Osteocyte (in vitro differentiated cells): ENCODE measurements at regions not wholly inside any gene's neighbourhood (a gene's known extent, or its start where the extent isn't known, plus 50 kb on each side); places are given as distances from the start of the nearest gene placed in this dataset.
"Not testable (repeated sequence)": the region's sequence is repeated elsewhere in the genome, so short reads cannot be mapped to it uniquely, and the experiment has no call there.

Source experiments
- DNase-seq: peaks from one replicate; pipeline ENCODE4 v3.0.0; 2021; ENCODE audit warnings: mixed read lengths; ENCODE audit not compliant: unreplicated experiment; ENCODE audit errors: extremely low spot score
- H3K27ac Mint-ChIP-seq: one replicate; pipeline ENCODE4 v1.8.0; 2021; ENCODE audit warnings: mild to moderate bottlenecking, mixed read lengths; ENCODE audit not compliant: unreplicated experiment
- H3K27me3 Mint-ChIP-seq: one replicate; pipeline ENCODE4 v1.8.0; 2021; ENCODE audit warnings: mixed read lengths; ENCODE audit not compliant: unreplicated experiment
- H3K36me3 Mint-ChIP-seq: one replicate; pipeline ENCODE4 v1.8.0; 2021; ENCODE audit warnings: mixed read lengths; ENCODE audit not compliant: unreplicated experiment
- H3K4me1 Mint-ChIP-seq: one replicate; pipeline ENCODE4 v1.8.0; 2021; ENCODE audit warnings: mixed read lengths; ENCODE audit not compliant: unreplicated experiment
- H3K4me3 Mint-ChIP-seq: one replicate; pipeline ENCODE4 v1.8.0; 2021; ENCODE audit warnings: mild to moderate bottlenecking, moderate library complexity, mixed read lengths; ENCODE audit not compliant: unreplicated experiment
- H3K9me3 Mint-ChIP-seq: one replicate; pipeline ENCODE4 v1.8.0; 2021; ENCODE audit warnings: mixed read lengths; ENCODE audit not compliant: unreplicated experiment
- TF ChIP-seq, protein P1 (sequence below): fragments of 200-600 bp; sonication (generic); IDR thresholded peaks from 2 replicates; pipeline ENCODE4 v1.5.0; 2021; ENCODE audit warnings: antibody characterized with exemption, mild to moderate bottlenecking, moderate library complexity

- H3K27me3 Mint-ChIP-seq, result no peaks in the 10 kb centered on the region
- no peak for DNase-seq
- H3K4me3 Mint-ChIP-seq, result no peak overlapping the region
Observed at GRCh38 chr2:14492920-14493503, 139.5 kb upstream of the LRATD1 start.

DNA sequence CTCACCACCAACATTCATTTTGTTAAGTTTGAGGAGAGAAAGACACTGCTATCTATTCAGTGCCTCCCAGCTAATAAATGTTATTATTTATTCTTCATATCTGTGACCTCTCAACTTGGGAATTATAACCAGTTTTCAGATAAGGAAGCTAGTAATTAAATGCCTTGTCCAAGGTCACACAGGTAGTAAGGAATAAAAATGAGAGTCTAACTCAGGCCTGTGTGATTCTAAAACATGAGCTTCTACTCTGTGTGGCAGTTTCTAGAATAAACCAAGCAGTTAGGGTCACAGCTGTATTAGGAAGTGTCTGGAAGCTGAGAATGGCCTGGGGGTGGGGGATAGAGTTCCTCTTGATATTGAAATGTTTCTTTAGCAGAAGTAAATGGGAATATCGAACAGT, 137.8 kb upstream of the LRATD1 start:
- H3K9me3 Mint-ChIP-seq, result peaks cover 17% of the 10 kb centered on the region
- no peak for DNase-seq
- no peak overlapping the region for H3K4me3 Mint-ChIP-seq
- no peaks in the 10 kb centered on the region for H3K27me3 Mint-ChIP-seq
- no peaks in the 10 kb centered on the region for H3K36me3 Mint-ChIP-seq
- H3K4me1 Mint-ChIP-seq, result no peaks in the 10 kb centered on the region
- H3K27ac Mint-ChIP-seq, result no peak overlapping the region
- TF ChIP-seq, protein P1, sequence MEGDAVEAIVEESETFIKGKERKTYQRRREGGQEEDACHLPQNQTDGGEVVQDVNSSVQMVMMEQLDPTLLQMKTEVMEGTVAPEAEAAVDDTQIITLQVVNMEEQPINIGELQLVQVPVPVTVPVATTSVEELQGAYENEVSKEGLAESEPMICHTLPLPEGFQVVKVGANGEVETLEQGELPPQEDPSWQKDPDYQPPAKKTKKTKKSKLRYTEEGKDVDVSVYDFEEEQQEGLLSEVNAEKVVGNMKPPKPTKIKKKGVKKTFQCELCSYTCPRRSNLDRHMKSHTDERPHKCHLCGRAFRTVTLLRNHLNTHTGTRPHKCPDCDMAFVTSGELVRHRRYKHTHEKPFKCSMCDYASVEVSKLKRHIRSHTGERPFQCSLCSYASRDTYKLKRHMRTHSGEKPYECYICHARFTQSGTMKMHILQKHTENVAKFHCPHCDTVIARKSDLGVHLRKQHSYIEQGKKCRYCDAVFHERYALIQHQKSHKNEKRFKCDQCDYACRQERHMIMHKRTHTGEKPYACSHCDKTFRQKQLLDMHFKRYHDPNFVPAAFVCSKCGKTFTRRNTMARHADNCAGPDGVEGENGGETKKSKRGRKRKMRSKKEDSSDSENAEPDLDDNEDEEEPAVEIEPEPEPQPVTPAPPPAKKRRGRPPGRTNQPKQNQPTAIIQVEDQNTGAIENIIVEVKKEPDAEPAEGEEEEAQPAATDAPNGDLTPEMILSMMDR, result no peak

More at GRCh38 chr2:14492920-14493503, 139.5 kb upstream of the LRATD1 start:
- Mint-ChIP-seq H3K36me3 (no peaks in the 10 kb centered on the region), H3K27ac (no peak overlapping the region), H3K4me1 (no peaks in the 10 kb centered on the region), H3K9me3 (peaks cover 16% of the 10 kb centered on the region)
- TF ChIP-seq, protein P1, result no peak

DNA sequence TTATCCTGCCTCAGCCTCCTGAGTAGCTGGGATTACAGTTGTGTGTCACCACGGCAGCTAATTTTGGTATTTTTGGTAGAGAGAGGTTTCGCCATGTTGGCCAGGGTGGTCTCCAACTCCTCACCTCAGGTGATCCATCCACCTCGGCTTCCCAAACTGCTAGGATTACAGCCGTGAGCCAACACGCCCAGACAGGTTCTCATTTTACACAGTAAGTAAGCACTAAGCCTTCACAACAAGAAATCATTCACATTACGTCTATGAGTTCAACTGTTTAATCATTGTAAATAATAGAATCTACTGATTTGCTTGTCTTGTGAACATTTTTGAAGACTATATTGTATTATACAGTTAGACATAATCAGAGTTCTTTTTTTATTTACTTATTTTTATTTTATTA, 131.5 kb upstream of the LRATD1 start:
- H3K9me3 Mint-ChIP-seq, result peaks cover 7% of the 10 kb centered on the region
- no peaks in the 10 kb centered on the region for H3K4me1 Mint-ChIP-seq
- no peak overlapping the region for H3K27ac Mint-ChIP-seq
- H3K36me3 Mint-ChIP-seq, result no peaks in the 10 kb centered on the region
- H3K27me3 Mint-ChIP-seq, result no peaks in the 10 kb centered on the region
- TF ChIP-seq, protein P1, result no peak
- H3K4me3 Mint-ChIP-seq, result no peak overlapping the region
- DNase-seq, result no peak

DNA sequence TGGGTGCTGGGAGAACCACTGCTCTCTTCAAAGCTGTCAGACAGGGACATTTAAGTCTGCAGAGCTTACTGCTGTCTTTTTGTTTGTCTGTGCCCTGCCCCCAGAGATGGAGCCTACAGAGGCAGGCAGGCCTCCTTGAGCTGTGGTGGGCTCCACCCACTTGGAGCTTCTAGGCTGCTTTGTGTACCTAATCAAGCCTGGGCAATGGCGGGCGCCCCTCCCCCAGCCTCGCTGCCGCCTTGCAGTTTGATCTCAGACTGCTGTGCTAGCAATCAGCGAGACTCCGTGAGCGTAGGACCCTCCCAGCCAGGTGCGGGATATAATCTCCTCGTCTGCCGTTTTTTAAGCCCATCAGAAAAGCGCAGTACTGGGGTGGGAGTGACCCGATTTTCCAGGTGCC, 125.6 kb upstream of the LRATD1 start:
- H3K27me3 Mint-ChIP-seq, DNase-seq, H3K27ac Mint-ChIP-seq, H3K4me3 Mint-ChIP-seq, H3K4me1 Mint-ChIP-seq, H3K36me3 Mint-ChIP-seq: not testable (repeated sequence)
- peaks cover 18% of the 10 kb centered on the region for H3K9me3 Mint-ChIP-seq

- Mint-ChIP-seq H3K36me3 (no peaks in the 10 kb centered on the region), H3K27ac (no peak overlapping the region), H3K27me3 (no peaks in the 10 kb centered on the region), H3K9me3 (peaks cover 18% of the 10 kb centered on the region), H3K4me3 (no peak overlapping the region), H3K4me1 (no peaks in the 10 kb centered on the region)
- no peak for DNase-seq
- TF ChIP-seq, protein P1, result no peak
Observed at GRCh38 chr2:14511541-14511940, 121.0 kb upstream of the LRATD1 start.

GRCh38 chr2:14513903-14514302, 118.6 kb upstream of the LRATD1 start:
- H3K9me3 Mint-ChIP-seq, result peaks cover 10% of the 10 kb centered on the region
- no peaks in the 10 kb centered on the region for H3K36me3 Mint-ChIP-seq
- TF ChIP-seq, protein P1, result no peak
- DNase-seq, result no peak
- H3K4me3 Mint-ChIP-seq, result no peak overlapping the region
- no peaks in the 10 kb centered on the region for H3K4me1 Mint-ChIP-seq
- no peaks in the 10 kb centered on the region for H3K27me3 Mint-ChIP-seq
- no peak overlapping the region for H3K27ac Mint-ChIP-seq
